ENCODE measurements at regions not wholly inside any gene's neighbourhood (a gene's known extent, or its start where the extent isn't known, plus 50 kb on each side); places are given as distances from the start of the nearest gene placed in this dataset.
"Not testable (repeated sequence)": the region's sequence is repeated elsewhere in the genome, so short reads cannot be mapped to it uniquely, and the experiment has no call there.

GRCh38 chr15:25174149-25174548 lies 219.4 kb downstream of the SNRPN start:
- not testable (repeated sequence) for TF ChIP-seq MXI1 (conservative IDR thresholded peaks at IDR 0.05; ENCODE audit: poor library complexity, severe bottlenecking); POLR2AphosphoS5 (IDR thresholded peaks at IDR 0.05); TAF1 (IDR thresholded peaks at IDR 0.05; ENCODE audit: low read depth); CTCF (IDR thresholded peaks at IDR 0.05; ENCODE audit: poor library complexity, severe bottlenecking); RAD21 (conservative IDR thresholded peaks at IDR 0.05)
- TF ChIP-seq, protein P1, sequence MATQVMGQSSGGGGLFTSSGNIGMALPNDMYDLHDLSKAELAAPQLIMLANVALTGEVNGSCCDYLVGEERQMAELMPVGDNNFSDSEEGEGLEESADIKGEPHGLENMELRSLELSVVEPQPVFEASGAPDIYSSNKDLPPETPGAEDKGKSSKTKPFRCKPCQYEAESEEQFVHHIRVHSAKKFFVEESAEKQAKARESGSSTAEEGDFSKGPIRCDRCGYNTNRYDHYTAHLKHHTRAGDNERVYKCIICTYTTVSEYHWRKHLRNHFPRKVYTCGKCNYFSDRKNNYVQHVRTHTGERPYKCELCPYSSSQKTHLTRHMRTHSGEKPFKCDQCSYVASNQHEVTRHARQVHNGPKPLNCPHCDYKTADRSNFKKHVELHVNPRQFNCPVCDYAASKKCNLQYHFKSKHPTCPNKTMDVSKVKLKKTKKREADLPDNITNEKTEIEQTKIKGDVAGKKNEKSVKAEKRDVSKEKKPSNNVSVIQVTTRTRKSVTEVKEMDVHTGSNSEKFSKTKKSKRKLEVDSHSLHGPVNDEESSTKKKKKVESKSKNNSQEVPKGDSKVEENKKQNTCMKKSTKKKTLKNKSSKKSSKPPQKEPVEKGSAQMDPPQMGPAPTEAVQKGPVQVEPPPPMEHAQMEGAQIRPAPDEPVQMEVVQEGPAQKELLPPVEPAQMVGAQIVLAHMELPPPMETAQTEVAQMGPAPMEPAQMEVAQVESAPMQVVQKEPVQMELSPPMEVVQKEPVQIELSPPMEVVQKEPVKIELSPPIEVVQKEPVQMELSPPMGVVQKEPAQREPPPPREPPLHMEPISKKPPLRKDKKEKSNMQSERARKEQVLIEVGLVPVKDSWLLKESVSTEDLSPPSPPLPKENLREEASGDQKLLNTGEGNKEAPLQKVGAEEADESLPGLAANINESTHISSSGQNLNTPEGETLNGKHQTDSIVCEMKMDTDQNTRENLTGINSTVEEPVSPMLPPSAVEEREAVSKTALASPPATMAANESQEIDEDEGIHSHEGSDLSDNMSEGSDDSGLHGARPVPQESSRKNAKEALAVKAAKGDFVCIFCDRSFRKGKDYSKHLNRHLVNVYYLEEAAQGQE (IDR thresholded peaks at IDR 0.05; ENCODE audit: borderline replicate concordance) = not testable (repeated sequence)
